Lower leg skin (tissue), 3 donors: ENCODE measurements at regions not wholly inside any gene's neighbourhood (a gene's known extent, or its start where the extent isn't known, plus 50 kb on each side); places are given as distances from the start of the nearest gene placed in this dataset.

Source experiments
- CTCF ChIP-seq, 3 donors: fragments of 450-650 bp; IDR thresholded peaks; one replicate each; pipeline ENCODE4 v1.5.1; 2016; ENCODE audit warnings: antibody characterized with exemption in 3 of 3, mild to moderate bottlenecking in 3 of 3, moderate library complexity in 2 of 3
- POLR2A ChIP-seq, 2 donors: fragments of 450-650 bp; IDR thresholded peaks; one replicate each; pipeline ENCODE4 v1.6.1; 2016 to 2017; ENCODE audit warnings: antibody characterized with exemption in 2 of 2, mild to moderate bottlenecking in 1 of 2, moderate library complexity in 1 of 2

GRCh38 chr5:57036761-57037160 is 84.8 kb upstream of the MIER3 start:
- TF ChIP-seq CTCF (IDR thresholded peaks at IDR 0.05) (no peak), POLR2A (IDR thresholded peaks at IDR 0.05) (no peak)
